ENCODE measurements at regions not wholly inside any gene's neighbourhood (a gene's known extent, or its start where the extent isn't known, plus 50 kb on each side); places are given as distances from the start of the nearest gene placed in this dataset.

GRCh38 chr13:34578917-34579316 is 363.2 kb upstream of the NBEA start:
- Histone ChIP-seq H3K4me1 (no peaks in the 10 kb centered on the region), H3K27me3 (no peaks in the 10 kb centered on the region), H3K4me3 (no peak overlapping the region), H3K36me3 (no peaks in the 10 kb centered on the region), H3K9me3 (no peaks in the 10 kb centered on the region), H3K27ac (no peak overlapping the region)
- intact Hi-C loops (cut with DNase I): no loop called here
- no peak for DNase-seq
- ATAC-seq: no peak
- no peak for TF ChIP-seq CTCF (IDR thresholded peaks at IDR 0.05)
- FAIRE-seq: no peak

- H3K4me1 ChIP-seq: no peaks in the 10 kb centered on the region
- H3K27me3 ChIP-seq: no peaks in the 10 kb centered on the region
- no peak for DNase-seq
- H3K9me3 ChIP-seq: no peaks in the 10 kb centered on the region
- 81% methylated on average over 1 of the region's 1 CpG for WGBS, 2 donors
- ATAC-seq: no peak
- no peak overlapping the region for H3K27ac ChIP-seq
- no peak for TF ChIP-seq CTCF (IDR thresholded peaks at IDR 0.05)
- intact Hi-C loops (cut with DNase I): no loop called here
- no peaks in the 10 kb centered on the region for H3K36me3 ChIP-seq
- H3K4me3 ChIP-seq: no peak overlapping the region
- FAIRE-seq: no peak
These were observed 358.9 kb upstream of the NBEA start for GRCh38 chr13:34583181-34583580.

GRCh38 chr13:34587576-34587975 is 354.5 kb upstream of the NBEA start:
- H3K27me3 ChIP-seq: no peaks in the 10 kb centered on the region
- intact Hi-C loops (cut with DNase I): no loop called here
- no peak for TF ChIP-seq CTCF (IDR thresholded peaks at IDR 0.05)
- H3K27ac ChIP-seq: no peak overlapping the region
- WGBS, 2 donors: 48 to 50% methylated on average over 3 of the region's 3 CpGs
- H3K4me3 ChIP-seq: no peak overlapping the region
- H3K9me3 ChIP-seq: no peaks in the 10 kb centered on the region
- FAIRE-seq: no peak
- no peak for ATAC-seq
- H3K4me1 ChIP-seq: no peaks in the 10 kb centered on the region
- H3K36me3 ChIP-seq: no peaks in the 10 kb centered on the region
- DNase-seq: no peak

GRCh38 chr13:34588362-34588761 is 353.7 kb upstream of the NBEA start:
- no peak for ATAC-seq
- no peak for FAIRE-seq
- H3K4me1 ChIP-seq: no peaks in the 10 kb centered on the region
- no peak overlapping the region for H3K27ac ChIP-seq
- 84 to 91% methylated on average over 7 of the region's 7 CpGs for WGBS, 2 donors
- no peaks in the 10 kb centered on the region for H3K27me3 ChIP-seq
- H3K4me3 ChIP-seq: no peak overlapping the region
- H3K9me3 ChIP-seq: no peaks in the 10 kb centered on the region
- DNase-seq: no peak
- no peaks in the 10 kb centered on the region for H3K36me3 ChIP-seq
- intact Hi-C loops (cut with DNase I): no loop called here
- TF ChIP-seq CTCF (IDR thresholded peaks at IDR 0.05): no peak

- no peaks in the 10 kb centered on the region for H3K27me3 ChIP-seq
- H3K9me3 ChIP-seq: no peaks in the 10 kb centered on the region
- TF ChIP-seq CTCF (IDR thresholded peaks at IDR 0.05): no peak
- intact Hi-C loops (cut with DNase I): no loop called here
- H3K4me1 ChIP-seq: no peaks in the 10 kb centered on the region
- no peak for DNase-seq
- FAIRE-seq: no peak
- WGBS, 2 donors: 49 to 68% methylated on average over 3 of the region's 3 CpGs
- H3K36me3 ChIP-seq: no peaks in the 10 kb centered on the region
- H3K4me3 ChIP-seq: no peak overlapping the region
- ATAC-seq: no peak
- no peak overlapping the region for H3K27ac ChIP-seq
These were observed 352.5 kb upstream of the NBEA start for GRCh38 chr13:34589581-34589980.

Measured in pancreas (tissue), 10 donors.